ENCODE measurements at regions not wholly inside any gene's neighbourhood (a gene's known extent, or its start where the extent isn't known, plus 50 kb on each side); places are given as distances from the start of the nearest gene placed in this dataset.

- no peaks in the 10 kb centered on the region for H3K9me3 ChIP-seq (ENCODE audit: low read length)
- H3K36me3 ChIP-seq (ENCODE audit: insufficient read depth, low read length) = no peaks in the 10 kb centered on the region
- no peak overlapping the region for H3K4me3 ChIP-seq (ENCODE audit: low read length)
- H3K27me3 ChIP-seq (ENCODE audit: insufficient read depth, low read length) = no peaks in the 10 kb centered on the region
- peak overlapping the region; percentile 13 for H2AFZ ChIP-seq (ENCODE audit: low read depth, low read length)
- peaks cover 4% of the 10 kb centered on the region for H3K4me1 ChIP-seq (ENCODE audit: insufficient read depth, low read length)
Measured at GRCh38 chr12:90199006-90199405, 490.4 kb upstream of the ATP2B1 start.

GRCh38 chr12:90193500-90193899 is 484.9 kb upstream of the ATP2B1 start:
- no peaks in the 10 kb centered on the region for H3K9me3 ChIP-seq (ENCODE audit: low read length)
- H3K4me3 ChIP-seq (ENCODE audit: low read length) = no peak overlapping the region
- no peak overlapping the region for H2AFZ ChIP-seq (ENCODE audit: low read depth, low read length)
- no peaks in the 10 kb centered on the region for H3K4me1 ChIP-seq (ENCODE audit: insufficient read depth, low read length)
- no peaks in the 10 kb centered on the region for H3K36me3 ChIP-seq (ENCODE audit: insufficient read depth, low read length)
- H3K27me3 ChIP-seq (ENCODE audit: insufficient read depth, low read length) = no peaks in the 10 kb centered on the region

GRCh38 chr12:90188857-90189256 is 480.2 kb upstream of the ATP2B1 start:
- Histone ChIP-seq H2AFZ (ENCODE audit: low read depth, low read length) (no peak overlapping the region), H3K4me3 (ENCODE audit: low read length) (no peak overlapping the region), H3K4me1 (ENCODE audit: insufficient read depth, low read length) (no peaks in the 10 kb centered on the region), H3K27me3 (ENCODE audit: insufficient read depth, low read length) (no peaks in the 10 kb centered on the region), H3K36me3 (ENCODE audit: insufficient read depth, low read length) (no peaks in the 10 kb centered on the region), H3K9me3 (ENCODE audit: low read length) (no peaks in the 10 kb centered on the region)

- H3K4me3 ChIP-seq (ENCODE audit: low read length) = no peak overlapping the region
- no peaks in the 10 kb centered on the region for H3K4me1 ChIP-seq (ENCODE audit: insufficient read depth, low read length)
- no peaks in the 10 kb centered on the region for H3K27me3 ChIP-seq (ENCODE audit: insufficient read depth, low read length)
- H3K9me3 ChIP-seq (ENCODE audit: low read length) = no peaks in the 10 kb centered on the region
- H2AFZ ChIP-seq (ENCODE audit: low read depth, low read length) = no peak overlapping the region
- no peaks in the 10 kb centered on the region for H3K36me3 ChIP-seq (ENCODE audit: insufficient read depth, low read length)
Measured at GRCh38 chr12:90183201-90183600, 474.6 kb upstream of the ATP2B1 start.

- Histone ChIP-seq H3K36me3 (ENCODE audit: insufficient read depth, low read length) (no peaks in the 10 kb centered on the region), H3K9me3 (ENCODE audit: low read length) (no peaks in the 10 kb centered on the region), H3K4me3 (ENCODE audit: low read length) (no peak overlapping the region), H3K27me3 (ENCODE audit: insufficient read depth, low read length) (no peaks in the 10 kb centered on the region), H3K4me1 (ENCODE audit: insufficient read depth, low read length) (no peaks in the 10 kb centered on the region), H2AFZ (ENCODE audit: low read depth, low read length) (no peak overlapping the region)
Measured at GRCh38 chr12:90181216-90181615, 472.6 kb upstream of the ATP2B1 start.

GRCh38 chr12:90174956-90175355 is 466.3 kb upstream of the ATP2B1 start:
- Histone ChIP-seq H3K27me3 (ENCODE audit: insufficient read depth, low read length) (no peaks in the 10 kb centered on the region), H3K36me3 (ENCODE audit: insufficient read depth, low read length) (no peaks in the 10 kb centered on the region), H3K4me1 (ENCODE audit: insufficient read depth, low read length) (peaks cover 11% of the 10 kb centered on the region), H3K9me3 (ENCODE audit: low read length) (no peaks in the 10 kb centered on the region), H3K4me3 (ENCODE audit: low read length) (no peak overlapping the region), H2AFZ (ENCODE audit: low read depth, low read length) (no peak overlapping the region)

- Histone ChIP-seq H2AFZ (ENCODE audit: low read depth, low read length) (peak overlapping the region; percentile 39), H3K4me1 (ENCODE audit: insufficient read depth, low read length) (peaks cover 11% of the 10 kb centered on the region), H3K36me3 (ENCODE audit: insufficient read depth, low read length) (no peaks in the 10 kb centered on the region), H3K9me3 (ENCODE audit: low read length) (no peaks in the 10 kb centered on the region), H3K4me3 (ENCODE audit: low read length) (no peak overlapping the region), H3K27me3 (ENCODE audit: insufficient read depth, low read length) (no peaks in the 10 kb centered on the region)
Measured at GRCh38 chr12:90174198-90174510, 465.5 kb upstream of the ATP2B1 start.

GRCh38 chr12:90173499-90174197 is 465.0 kb upstream of the ATP2B1 start:
- Histone ChIP-seq H3K9me3 (ENCODE audit: low read length) (no peaks in the 10 kb centered on the region), H3K4me3 (ENCODE audit: low read length) (no peak overlapping the region), H3K4me1 (ENCODE audit: insufficient read depth, low read length) (peaks cover 11% of the 10 kb centered on the region)

GRCh38 chr12:90172524-90172923 is 463.9 kb upstream of the ATP2B1 start:
- Histone ChIP-seq H3K36me3 (ENCODE audit: insufficient read depth, low read length) (no peaks in the 10 kb centered on the region), H2AFZ (ENCODE audit: low read depth, low read length) (no peak overlapping the region), H3K27me3 (ENCODE audit: insufficient read depth, low read length) (no peaks in the 10 kb centered on the region), H3K9me3 (ENCODE audit: low read length) (no peaks in the 10 kb centered on the region), H3K4me1 (ENCODE audit: insufficient read depth, low read length) (peaks cover 17% of the 10 kb centered on the region), H3K4me3 (ENCODE audit: low read length) (no peak overlapping the region)

More at GRCh38 chr12:90173499-90174197, 465.0 kb upstream of the ATP2B1 start:
- Histone ChIP-seq H2AFZ (ENCODE audit: low read depth, low read length) (peak overlapping the region; percentile 39), H3K27me3 (ENCODE audit: insufficient read depth, low read length) (no peaks in the 10 kb centered on the region), H3K36me3 (ENCODE audit: insufficient read depth, low read length) (no peaks in the 10 kb centered on the region)

- no peak overlapping the region for H2AFZ ChIP-seq (ENCODE audit: low read depth, low read length)
- H3K36me3 ChIP-seq (ENCODE audit: insufficient read depth, low read length) = no peaks in the 10 kb centered on the region
Measured at GRCh38 chr12:90170740-90171139, 462.1 kb upstream of the ATP2B1 start.

GRCh38 chr12:90167518-90168208 is 459.0 kb upstream of the ATP2B1 start:
- Histone ChIP-seq H3K27me3 (ENCODE audit: insufficient read depth, low read length) (no peaks in the 10 kb centered on the region), H3K9me3 (ENCODE audit: low read length) (no peaks in the 10 kb centered on the region), H3K36me3 (ENCODE audit: insufficient read depth, low read length) (no peaks in the 10 kb centered on the region), H3K4me3 (ENCODE audit: low read length) (no peak overlapping the region), H3K4me1 (ENCODE audit: insufficient read depth, low read length) (peaks cover 6% of the 10 kb centered on the region), H2AFZ (ENCODE audit: low read depth, low read length) (no peak overlapping the region)

More at GRCh38 chr12:90170740-90171139, 462.1 kb upstream of the ATP2B1 start:
- peaks cover 18% of the 10 kb centered on the region for H3K4me1 ChIP-seq (ENCODE audit: insufficient read depth, low read length)
- H3K9me3 ChIP-seq (ENCODE audit: low read length) = no peaks in the 10 kb centered on the region
- H3K4me3 ChIP-seq (ENCODE audit: low read length) = no peak overlapping the region
- H3K27me3 ChIP-seq (ENCODE audit: insufficient read depth, low read length) = no peaks in the 10 kb centered on the region

GRCh38 chr12:90166671-90167070 is 458.0 kb upstream of the ATP2B1 start:
- no peak overlapping the region for H3K4me3 ChIP-seq (ENCODE audit: low read length)
- no peaks in the 10 kb centered on the region for H3K36me3 ChIP-seq (ENCODE audit: insufficient read depth, low read length)
- peaks cover 6% of the 10 kb centered on the region for H3K4me1 ChIP-seq (ENCODE audit: insufficient read depth, low read length)
- peaks cover 2% of the 10 kb centered on the region for H3K9me3 ChIP-seq (ENCODE audit: low read length)
- H3K27me3 ChIP-seq (ENCODE audit: insufficient read depth, low read length) = no peaks in the 10 kb centered on the region
- no peak overlapping the region for H2AFZ ChIP-seq (ENCODE audit: low read depth, low read length)

GRCh38 chr12:90166012-90166411 is 457.4 kb upstream of the ATP2B1 start:
- H3K9me3 ChIP-seq (ENCODE audit: low read length) = peaks cover 2% of the 10 kb centered on the region
- no peaks in the 10 kb centered on the region for H3K36me3 ChIP-seq (ENCODE audit: insufficient read depth, low read length)
- H2AFZ ChIP-seq (ENCODE audit: low read depth, low read length) = no peak overlapping the region
- no peak overlapping the region for H3K4me3 ChIP-seq (ENCODE audit: low read length)
- H3K4me1 ChIP-seq (ENCODE audit: insufficient read depth, low read length) = peaks cover 6% of the 10 kb centered on the region
- no peaks in the 10 kb centered on the region for H3K27me3 ChIP-seq (ENCODE audit: insufficient read depth, low read length)

Measured in neuron (in vitro differentiated cells).